Lung microvascular endothelial cell (primary cell): ENCODE measurements at regions not wholly inside any gene's neighbourhood (a gene's known extent, or its start where the extent isn't known, plus 50 kb on each side); places are given as distances from the start of the nearest gene placed in this dataset.
"Not testable (repeated sequence)": the region's sequence is repeated elsewhere in the genome, so short reads cannot be mapped to it uniquely, and the experiment has no call there.

ENCODE experiments used
- DNase-seq, 2 donors: peaks; one replicate each; pipeline versions ENCODE4 v3.0.0 to v3.0.0-alpha.2; 2010; ENCODE audit warnings: low read depth in 2 of 2

DNA sequence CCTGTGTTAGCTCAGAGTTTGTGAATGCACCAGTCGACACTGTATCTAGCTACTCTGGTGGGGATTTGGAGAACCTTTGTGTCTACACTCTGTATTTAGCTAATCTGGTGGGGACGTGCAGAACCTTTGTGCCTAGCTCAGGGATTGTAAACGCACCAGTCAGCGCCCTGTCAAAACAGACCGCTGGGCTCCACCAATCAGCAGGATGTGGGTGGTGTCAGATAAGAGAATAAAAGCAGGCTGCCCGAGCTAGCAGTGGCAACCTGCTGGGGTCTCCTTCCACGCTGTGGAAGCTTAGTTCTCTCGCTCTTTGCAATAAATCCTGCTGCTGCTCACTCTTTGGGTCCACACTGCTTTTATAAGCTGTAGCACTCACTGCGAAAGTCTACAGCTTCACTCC lies 324.2 kb downstream of the RAD51AP2 start:
- no peak for DNase-seq

GRCh38 chr2:17193433-17193890 lies 324.8 kb downstream of the RAD51AP2 start:
- DNase-seq: not testable (repeated sequence)

GRCh38 chr2:17191223-17191622 lies 327.0 kb downstream of the RAD51AP2 start:
- no peak for DNase-seq

DNA sequence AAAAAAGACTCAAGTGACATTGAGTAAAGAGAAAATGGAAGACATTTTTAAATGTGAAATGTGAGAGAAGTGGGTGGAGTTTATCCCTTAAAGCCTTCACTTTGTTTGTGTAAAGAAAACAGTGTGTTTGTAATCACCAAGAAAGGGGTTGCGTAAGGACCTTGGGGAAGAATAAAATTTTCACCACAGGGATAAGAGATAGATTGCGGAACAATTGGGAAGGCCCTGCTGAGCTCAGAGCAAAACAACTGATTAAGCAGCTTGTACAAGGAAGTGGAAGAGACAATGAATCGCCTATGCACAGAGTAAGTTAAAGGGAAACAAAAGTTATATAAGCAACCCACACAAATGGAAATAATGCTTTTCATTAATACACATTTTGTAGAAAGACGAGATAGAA lies 327.7 kb downstream of the RAD51AP2 start:
- DNase-seq: no peak

GRCh38 chr2:17188721-17189120 lies 329.5 kb downstream of the RAD51AP2 start:
- DNase-seq: no peak

- DNase-seq: no peak
Measured at GRCh38 chr2:17184512-17184911, 333.7 kb downstream of the RAD51AP2 start.

GRCh38 chr2:17182399-17182798 lies 335.8 kb downstream of the RAD51AP2 start:
- no peak for DNase-seq

GRCh38 chr2:17181051-17181752 lies 337.0 kb downstream of the RAD51AP2 start:
- no peak for DNase-seq

GRCh38 chr2:17179145-17179808 lies 339.0 kb downstream of the RAD51AP2 start:
- no peak for DNase-seq

GRCh38 chr2:17177088-17177487 lies 341.2 kb downstream of the RAD51AP2 start:
- DNase-seq: no peak

GRCh38 chr2:17171446-17172049 lies 346.7 kb downstream of the RAD51AP2 start:
- DNase-seq: peak in 1 of 2 donors; percentile 46

- no peak for DNase-seq
Measured at GRCh38 chr2:17166506-17166905, 351.7 kb downstream of the RAD51AP2 start.

DNA sequence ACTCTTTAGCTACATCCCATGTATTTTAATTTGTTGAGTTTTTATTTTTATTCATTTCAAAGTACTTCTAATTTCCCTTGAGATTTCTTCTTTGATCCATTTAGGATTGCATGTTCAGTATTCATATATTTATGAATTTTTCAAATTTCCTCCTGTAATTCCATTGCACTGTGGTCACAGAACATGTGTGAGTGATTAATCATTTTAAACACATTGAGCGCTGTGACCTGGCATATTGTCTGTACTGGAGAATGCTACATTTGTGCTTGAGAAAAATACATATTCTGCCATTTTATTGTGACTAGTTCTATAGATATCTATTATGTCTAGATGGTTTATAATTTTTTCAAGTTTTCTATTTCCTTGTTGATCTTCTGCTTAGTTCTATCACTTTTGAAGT lies 353.7 kb downstream of the RAD51AP2 start:
- DNase-seq: no peak

DNA sequence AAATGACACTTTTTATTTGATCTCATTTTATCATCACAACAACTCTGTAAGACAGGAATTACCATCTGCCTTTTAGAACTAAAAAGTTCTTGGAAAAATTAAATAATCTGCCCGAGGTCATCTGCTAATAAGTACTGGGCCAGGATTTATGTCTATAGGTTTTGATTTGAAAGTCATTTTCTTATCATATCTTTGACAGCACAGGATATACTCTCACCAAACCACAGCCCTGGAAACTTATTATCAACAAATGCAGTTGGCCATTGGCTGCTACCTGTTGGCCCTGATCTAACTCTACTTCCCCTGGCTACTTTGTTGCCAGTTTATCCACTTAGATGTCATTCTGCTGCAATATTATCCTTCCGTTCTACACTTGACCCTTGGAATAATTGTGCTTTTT lies 354.6 kb downstream of the RAD51AP2 start:
- peak in 1 of 2 donors; percentile 11 for DNase-seq

GRCh38 chr2:17162713-17163112 lies 355.5 kb downstream of the RAD51AP2 start:
- DNase-seq: no peak

GRCh38 chr2:17160594-17160993 lies 357.6 kb downstream of the RAD51AP2 start:
- no peak for DNase-seq

DNA sequence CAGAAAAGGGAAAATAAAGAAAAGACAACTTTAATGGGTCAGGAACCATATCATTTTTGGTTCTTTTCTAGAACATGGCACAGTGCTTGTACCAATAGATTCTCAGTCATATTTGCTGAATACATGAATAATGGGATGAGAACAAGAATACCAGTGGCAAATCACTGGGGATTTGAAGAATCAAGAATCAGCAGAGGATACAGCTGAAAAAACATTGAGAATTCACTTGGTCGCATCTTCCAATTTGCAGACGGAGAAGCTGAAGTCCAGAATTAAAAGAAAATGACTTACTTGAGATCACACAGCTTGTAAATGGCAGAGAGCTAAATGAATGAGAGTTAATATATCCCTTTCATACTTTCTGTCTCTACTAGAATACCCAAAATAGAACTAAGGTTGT lies 362.2 kb downstream of the RAD51AP2 start:
- DNase-seq: no peak

DNA sequence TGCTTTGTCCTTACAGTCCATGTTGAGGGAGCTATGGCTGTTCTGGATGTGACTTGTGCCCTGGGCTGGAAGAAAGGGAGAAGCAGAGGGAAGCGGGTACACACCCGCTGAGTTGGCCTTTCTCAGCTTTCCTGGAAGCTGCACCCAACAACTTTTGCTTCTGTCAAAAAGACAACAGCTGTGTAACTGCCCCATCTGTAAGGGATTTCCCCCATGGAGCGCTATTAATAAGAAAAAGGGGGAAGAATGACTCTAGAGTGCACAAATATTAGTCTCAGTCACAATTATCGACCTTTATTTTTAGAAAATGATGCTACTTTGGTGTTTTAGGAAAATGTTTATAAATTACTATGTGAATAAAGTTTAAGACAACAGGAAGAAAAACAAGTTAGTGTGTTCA lies 368.3 kb downstream of the RAD51AP2 start:
- no peak for DNase-seq

DNA sequence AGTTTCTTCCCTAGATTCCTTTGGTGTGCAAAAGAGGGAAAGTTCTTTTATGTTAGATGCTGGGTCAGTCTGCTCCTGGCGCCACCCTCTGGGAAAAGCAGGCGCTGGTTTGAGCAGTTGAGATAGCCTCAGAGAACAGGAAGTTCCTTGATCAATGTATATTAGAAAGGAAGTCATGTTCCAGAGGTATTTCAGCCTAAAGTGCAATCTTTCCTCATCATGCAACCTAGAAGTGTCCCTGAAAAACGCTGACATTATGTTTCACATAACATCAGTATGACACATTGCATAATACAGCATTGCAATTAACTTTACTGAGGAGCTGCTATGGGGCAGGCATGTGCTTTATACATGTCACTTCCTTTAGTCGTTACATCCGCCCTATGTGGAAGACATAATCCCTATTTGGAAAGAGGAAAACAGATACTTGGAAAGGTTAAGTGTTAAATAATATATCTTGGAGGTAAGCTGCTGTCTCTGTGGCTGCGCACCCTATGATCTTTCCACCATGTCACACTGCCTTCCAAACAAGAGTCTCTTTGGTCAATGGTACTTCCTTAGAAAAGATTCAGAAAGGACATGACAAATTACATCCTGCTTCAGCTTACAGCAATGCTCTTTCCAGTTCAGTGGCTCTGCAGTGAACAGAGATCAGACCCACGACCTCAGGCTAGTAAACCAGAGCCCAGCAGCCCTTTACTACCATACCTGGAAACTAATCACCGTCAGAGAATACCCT lies 369.7 kb downstream of the RAD51AP2 start:
- DNase-seq: peak in 1 of 2 donors; percentile 29

DNA sequence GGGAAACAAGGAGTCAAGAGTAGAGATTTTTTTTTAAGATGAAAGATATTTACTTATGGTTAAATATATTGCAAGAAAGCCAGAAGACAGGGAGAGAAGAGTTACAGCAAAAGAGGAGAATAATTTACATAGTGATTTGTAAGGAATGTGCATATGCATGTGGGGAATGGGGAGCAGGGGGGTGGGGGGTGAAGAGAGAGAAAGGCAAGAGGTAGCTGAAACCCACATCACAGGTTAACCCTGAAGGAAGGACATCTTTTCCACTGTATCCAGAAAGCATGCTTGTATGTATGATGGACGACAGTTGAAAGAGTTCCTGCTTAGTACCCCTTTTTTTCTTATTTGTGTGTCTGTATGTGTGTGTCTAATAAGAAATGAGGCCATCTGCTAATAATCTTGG lies 371.9 kb downstream of the RAD51AP2 start:
- no peak for DNase-seq

GRCh38 chr2:17136877-17137276 lies 381.4 kb downstream of the RAD51AP2 start:
- no peak for DNase-seq

GRCh38 chr2:17136231-17136630 lies 382.0 kb downstream of the RAD51AP2 start:
- DNase-seq: no peak
